Stimulated activated CD8-positive, alpha-beta memory T cell treated with anti-CD3 and anti-CD28 coated beads, Interleukin-4, amount 100 ng/mL, for 48 hours (primary cell): ENCODE measurements at regions not wholly inside any gene's neighbourhood (a gene's known extent, or its start where the extent isn't known, plus 50 kb on each side); places are given as distances from the start of the nearest gene placed in this dataset.

Experiments used
- DNase-seq: peaks from one replicate; pipeline ENCODE4 v3.0.0-alpha.2; 2020

GRCh38 chr3:147604136-147604535, 195.0 kb downstream of the ZIC1 start:
- DNase-seq, result no peak

- DNase-seq, result no peak
Measured at GRCh38 chr3:147613725-147614124, 204.6 kb downstream of the ZIC1 start.

- no peak for DNase-seq
Measured at GRCh38 chr3:147614210-147614609, 205.0 kb downstream of the ZIC1 start.

GRCh38 chr3:147615035-147615434, 205.9 kb downstream of the ZIC1 start:
- no peak for DNase-seq

GRCh38 chr3:147616998-147617619, 207.9 kb downstream of the ZIC1 start:
- DNase-seq, result no peak

- no peak for DNase-seq
Measured at GRCh38 chr3:147618691-147619090, 209.5 kb downstream of the ZIC1 start.

GRCh38 chr3:147619921-147620560, 210.9 kb downstream of the ZIC1 start:
- no peak for DNase-seq

GRCh38 chr3:147620906-147621305, 211.7 kb downstream of the ZIC1 start:
- DNase-seq, result no peak

- DNase-seq, result no peak
Measured at GRCh38 chr3:147630921-147631415, 221.8 kb downstream of the ZIC1 start.

GRCh38 chr3:147640781-147641180, 231.6 kb downstream of the ZIC1 start:
- DNase-seq, result no peak

GRCh38 chr3:147645761-147646160, 236.6 kb downstream of the ZIC1 start:
- no peak for DNase-seq

GRCh38 chr3:147649475-147649874, 240.3 kb downstream of the ZIC1 start:
- DNase-seq, result no peak

GRCh38 chr3:147651107-147651778, 242.1 kb downstream of the ZIC1 start:
- no peak for DNase-seq

GRCh38 chr3:147652651-147653366, 243.6 kb downstream of the ZIC1 start:
- no peak for DNase-seq

GRCh38 chr3:147653367-147653923, 244.3 kb downstream of the ZIC1 start:
- no peak for DNase-seq

GRCh38 chr3:147654827-147655226, 245.7 kb downstream of the ZIC1 start:
- no peak for DNase-seq

- DNase-seq, result no peak
Measured at GRCh38 chr3:147655236-147655635, 246.1 kb downstream of the ZIC1 start.

GRCh38 chr3:147656023-147656422, 246.9 kb downstream of the ZIC1 start:
- DNase-seq, result no peak

GRCh38 chr3:147661916-147662315, 252.8 kb downstream of the ZIC1 start:
- DNase-seq, result no peak

GRCh38 chr3:147662705-147663104, 253.5 kb downstream of the ZIC1 start:
- no peak for DNase-seq

- DNase-seq, result no peak
Measured at GRCh38 chr3:147669077-147669476, 259.9 kb downstream of the ZIC1 start.

- no peak for DNase-seq
Measured at GRCh38 chr3:147672035-147672434, 262.9 kb downstream of the ZIC1 start.

- no peak for DNase-seq
Measured at GRCh38 chr3:147672436-147672835, 263.3 kb downstream of the ZIC1 start.
